Stomach (tissue), 4 donors: ENCODE measurements at regions not wholly inside any gene's neighbourhood (a gene's known extent, or its start where the extent isn't known, plus 50 kb on each side); places are given as distances from the start of the nearest gene placed in this dataset.

Source experiments
- CTCF ChIP-seq, 7 experiments: fragments of 450-650 bp in 4 of 7; fragments of 200-600 bp in 3 of 7; sonication (generic) in 3 of 7; IDR thresholded peaks; one replicate each; pipeline ENCODE4 v1.5.1; 2016 to 2019; ENCODE audit warnings: antibody characterized with exemption in 7 of 7, control low read depth in 2 of 7, mild to moderate bottlenecking in 1 of 7
- EP300 ChIP-seq: sonication (generic); formaldehyde crosslinking; IDR thresholded peaks from one replicate; pipeline ENCODE4 v1.6.1; 2017; ENCODE audit warnings: antibody characterized with exemption
- POLR2A ChIP-seq, 4 donors: fragments of 450-650 bp; IDR thresholded peaks; one replicate each; pipeline ENCODE4 v1.6.1; 2016; ENCODE audit warnings: antibody characterized with exemption in 4 of 4, control low read depth in 2 of 4, mild to moderate bottlenecking in 1 of 4, moderate library complexity in 1 of 4
- POLR2AphosphoS5 ChIP-seq, 3 donors: sonication (generic); formaldehyde crosslinking; IDR thresholded peaks; one replicate each; pipeline ENCODE4 v1.6.1; 2016; ENCODE audit warnings: antibody characterized with exemption in 3 of 3

DNA sequence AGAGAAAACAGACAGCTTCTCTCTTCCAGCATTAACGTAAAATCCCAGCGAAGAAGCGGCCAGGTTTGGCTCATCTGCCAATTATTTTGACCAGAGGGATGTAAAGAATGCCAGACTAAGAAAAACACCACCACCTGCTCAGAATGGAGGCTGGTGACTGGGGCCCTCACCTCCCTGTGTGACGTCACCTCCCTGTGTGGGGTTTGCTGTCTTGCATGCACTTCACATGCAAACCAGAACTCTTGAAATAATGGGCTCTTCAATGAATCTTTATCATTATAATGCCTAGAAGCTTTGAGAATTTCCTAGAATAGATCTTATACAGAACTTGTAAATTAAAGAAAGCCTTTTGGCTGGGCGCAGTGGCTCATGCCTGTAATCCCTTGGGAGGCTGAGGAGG lies 101.8 kb upstream of the WAC start:
- no peak for TF ChIP-seq CTCF (IDR thresholded peaks at IDR 0.05)
- no peak for TF ChIP-seq POLR2AphosphoS5 (IDR thresholded peaks at IDR 0.05)
- no peak for TF ChIP-seq EP300
- no peak for TF ChIP-seq POLR2A (IDR thresholded peaks at IDR 0.05)
